Retinal pigment epithelial cell (primary cell): ENCODE measurements at regions not wholly inside any gene's neighbourhood (a gene's known extent, or its start where the extent isn't known, plus 50 kb on each side); places are given as distances from the start of the nearest gene placed in this dataset.

Source experiments
- DNase-seq: peaks from one replicate; pipeline ENCODE4 v3.0.0-alpha.2; 2010; ENCODE audit warnings: low read depth
- H3K4me3 ChIP-seq: 2 replicates; pipeline ENCODE4 v1.5.1; 2011; ENCODE audit warnings: mild to moderate bottlenecking, low read length, control low read depth, moderate library complexity
- CTCF ChIP-seq: conservative IDR thresholded peaks from 2 replicates; pipeline ENCODE4 v1.5.1; 2011; ENCODE audit warnings: low read depth, low read length, control low read depth, inconsistent platforms

- TF ChIP-seq CTCF, result peak; percentile 29
- no peak overlapping the region for H3K4me3 ChIP-seq
- DNase-seq, result peak; percentile 51
Measured at GRCh38 chr12:116466536-116466935, 92.6 kb upstream of the MAP1LC3B2 start.

- TF ChIP-seq CTCF, result no peak
- no peak for DNase-seq
- no peak overlapping the region for H3K4me3 ChIP-seq
Measured at GRCh38 chr12:116469344-116469743, 89.8 kb upstream of the MAP1LC3B2 start.

GRCh38 chr12:116471544-116471943, 87.6 kb upstream of the MAP1LC3B2 start:
- no peak for DNase-seq
- no peak overlapping the region for H3K4me3 ChIP-seq
- TF ChIP-seq CTCF, result no peak

GRCh38 chr12:116472193-116472592, 87.0 kb upstream of the MAP1LC3B2 start:
- H3K4me3 ChIP-seq, result no peak overlapping the region
- TF ChIP-seq CTCF, result no peak
- no peak for DNase-seq

- TF ChIP-seq CTCF, result no peak
- no peak overlapping the region for H3K4me3 ChIP-seq
- DNase-seq, result no peak
Measured at GRCh38 chr12:116473416-116473815, 85.8 kb upstream of the MAP1LC3B2 start.

GRCh38 chr12:116474331-116474730, 84.8 kb upstream of the MAP1LC3B2 start:
- no peak for TF ChIP-seq CTCF
- no peak overlapping the region for H3K4me3 ChIP-seq
- no peak for DNase-seq

GRCh38 chr12:116474899-116475298, 84.3 kb upstream of the MAP1LC3B2 start:
- DNase-seq, result no peak
- H3K4me3 ChIP-seq, result no peak overlapping the region
- TF ChIP-seq CTCF, result no peak
